Liver (tissue), 8 donors: ENCODE measurements at regions not wholly inside any gene's neighbourhood (a gene's known extent, or its start where the extent isn't known, plus 50 kb on each side); places are given as distances from the start of the nearest gene placed in this dataset.

Experiments used
- DNase-seq: peaks from one replicate; pipeline ENCODE4 v3.0.0-alpha.2; 2017; ENCODE audit warnings: low spot score
- H3K27ac ChIP-seq, 2 donors: one replicate each; pipeline ENCODE4 v1.7.0; 2013; ENCODE audit warnings: inconsistent platforms in 2 of 2, low read length in 2 of 2, control low read depth in 1 of 2, low read depth in 1 of 2, mild to moderate bottlenecking in 1 of 2
- H3K27me3 ChIP-seq, 4 donors: one replicate each; pipeline versions ENCODE4 v1.6.1 to v1.7.0; 2013; ENCODE audit warnings: low read length in 3 of 4, inconsistent platforms in 1 of 4, mild to moderate bottlenecking in 1 of 4, moderate library complexity in 1 of 4; ENCODE audit not compliant: control insufficient read depth in 4 of 4, insufficient read depth in 4 of 4
- H3K36me3 ChIP-seq, 4 donors: one replicate each; pipeline versions ENCODE4 v1.6.1 to v1.7.0; 2013; ENCODE audit warnings: low read length in 3 of 4, mild to moderate bottlenecking in 3 of 4, low read depth in 1 of 4, moderate library complexity in 1 of 4; ENCODE audit not compliant: control insufficient read depth in 4 of 4, insufficient read depth in 3 of 4
- H3K4me1 ChIP-seq, 4 donors: one replicate each; pipeline versions ENCODE4 v1.6.1 to v1.7.0; 2013; ENCODE audit warnings: low read length in 3 of 4, mild to moderate bottlenecking in 3 of 4, moderate library complexity in 1 of 4; ENCODE audit not compliant: control insufficient read depth in 4 of 4, insufficient read depth in 4 of 4
- H3K4me3 ChIP-seq, 3 donors: one replicate each; pipeline versions ENCODE4 v1.6.1 to v1.7.0; 2013; ENCODE audit warnings: low read length in 3 of 3, control low read depth in 1 of 3, low read depth in 1 of 3, mild to moderate bottlenecking in 1 of 3
- H3K9ac ChIP-seq, 2 donors: one replicate each; pipeline ENCODE4 v1.7.0; 2013; ENCODE audit warnings: low read length in 2 of 2, mild to moderate bottlenecking in 2 of 2, moderate library complexity in 2 of 2, control low read depth in 1 of 2, low read depth in 1 of 2
- H3K9me3 ChIP-seq, 4 donors: one replicate each; pipeline versions ENCODE4 v1.6.1 to v1.7.0; 2013; ENCODE audit warnings: low read length in 3 of 4; ENCODE audit not compliant: control insufficient read depth in 4 of 4
- ATF3 ChIP-seq: IDR thresholded peaks from 2 replicates; pipeline ENCODE4 v1.6.1; 2016; ENCODE audit warnings: antibody characterized with exemption
- CTCF ChIP-seq: fragments of 150-350 bp; IDR thresholded peaks from 2 replicates; pipeline ENCODE4 v1.5.1; 2017; ENCODE audit warnings: improper control_type of control experiment, low read depth, low read length; ENCODE audit not compliant: missing input control
- EGR1 ChIP-seq, 2 donors: IDR thresholded peaks; 2 replicates each; pipeline ENCODE4 v1.6.1; 2016 to 2018; ENCODE audit warnings: antibody characterized with exemption in 2 of 2, low read depth in 2 of 2
- FOXA2 ChIP-seq: IDR thresholded peaks from 2 replicates; pipeline ENCODE4 v1.6.1; 2016; ENCODE audit warnings: antibody characterized with exemption
- HNF4A ChIP-seq, 2 donors: conservative IDR thresholded peaks; 2 replicates each; pipeline ENCODE4 v1.6.1; 2016; ENCODE audit warnings: antibody characterized with exemption in 2 of 2, mild to moderate bottlenecking in 2 of 2
- HNF4G ChIP-seq: IDR thresholded peaks from 2 replicates; pipeline ENCODE4 v1.6.1; 2016; ENCODE audit warnings: antibody characterized with exemption
- MAX ChIP-seq: IDR thresholded peaks from 2 replicates; pipeline ENCODE4 v1.6.1; 2016; ENCODE audit warnings: antibody characterized with exemption
- NR2F2 ChIP-seq: IDR thresholded peaks from 2 replicates; pipeline ENCODE4 v1.6.1; 2016; ENCODE audit warnings: antibody characterized with exemption
- RXRA ChIP-seq, 2 donors: IDR thresholded peaks; 2 replicates each; pipeline ENCODE4 v1.6.1; 2017 to 2018; ENCODE audit warnings: antibody characterized with exemption in 2 of 2, mild to moderate bottlenecking in 1 of 2
- YY1 ChIP-seq: IDR thresholded peaks from 2 replicates; pipeline ENCODE4 v1.6.1; 2016; ENCODE audit warnings: antibody characterized with exemption, mild to moderate bottlenecking
- WGBS: extraction: QIAGEN DNeasy Blood & Tissue Kit; methylation state at CpG from one replicate; pipeline ENCODE4 v1.1.7; 2013; 5-methylcytosine and 5-hydroxymethylcytosine counted together
- donor health status: healthy.
- donor health status: healthy.
- donor health status: healthy.
- donor health status: healthy.
- donor health status: healthy.

GRCh38 chr5:63629951-63630630, 332.2 kb downstream of the HTR1A start (continued):
- TF ChIP-seq CTCF: no peak
- no peak for TF ChIP-seq FOXA2
- no peak for TF ChIP-seq NR2F2
- no peak for TF ChIP-seq HNF4G
- TF ChIP-seq YY1: no peak
- TF ChIP-seq MAX: no peak

- DNase-seq: no peak
- peak in 1 of 2 donors; percentile 48 for TF ChIP-seq HNF4A (conservative IDR thresholded peaks at IDR 0.05)
- TF ChIP-seq FOXA2: no peak
- TF ChIP-seq MAX: no peak
- TF ChIP-seq EGR1 (IDR thresholded peaks at IDR 0.05; ENCODE audit: low read depth in 2 of 2): no peak
- TF ChIP-seq ATF3: peak; percentile 29
- TF ChIP-seq CTCF: no peak
- TF ChIP-seq RXRA (IDR thresholded peaks at IDR 0.05): peak in 1 of 2 donors; percentile 6
- Histone ChIP-seq H3K36me3 (no peaks in the 10 kb centered on the region), H3K27ac (no peak overlapping the region), H3K27me3 (no peaks in the 10 kb centered on the region), H3K9me3 (no peaks in the 10 kb centered on the region), H3K4me3 (no peak overlapping the region), H3K4me1 (no peaks in the 10 kb centered on the region), H3K9ac (no peak overlapping the region)
- 51% methylated on average over 3 of the region's 3 CpGs for WGBS
These were observed 348.8 kb downstream of the HTR1A start for GRCh38 chr5:63613442-63613841.

GRCh38 chr5:63603996-63604395, 358.2 kb downstream of the HTR1A start:
- no peaks in the 10 kb centered on the region for H3K9me3 ChIP-seq
- no peaks in the 10 kb centered on the region for H3K27me3 ChIP-seq
- no peak overlapping the region for H3K4me3 ChIP-seq
- H3K9ac ChIP-seq: no peak overlapping the region
- WGBS: 63% methylated on average over 3 of the region's 3 CpGs
- no peaks in the 10 kb centered on the region for H3K4me1 ChIP-seq
- no peak overlapping the region for H3K27ac ChIP-seq
- no peak for DNase-seq
- no peak for TF ChIP-seq RXRA (IDR thresholded peaks at IDR 0.05)
- no peak for TF ChIP-seq FOXA2
- H3K36me3 ChIP-seq: no peaks in the 10 kb centered on the region

GRCh38 chr5:63602971-63603370, 359.3 kb downstream of the HTR1A start:
- no peaks in the 10 kb centered on the region for H3K9me3 ChIP-seq
- H3K4me3 ChIP-seq: no peak overlapping the region
- no peak for DNase-seq
- no peak overlapping the region for H3K9ac ChIP-seq
- no peaks in the 10 kb centered on the region for H3K27me3 ChIP-seq
- no peaks in the 10 kb centered on the region for H3K4me1 ChIP-seq
- H3K27ac ChIP-seq: no peak overlapping the region
- TF ChIP-seq RXRA (IDR thresholded peaks at IDR 0.05) (no peak), NR2F2 (no peak)
- H3K36me3 ChIP-seq: no peaks in the 10 kb centered on the region
